ENCODE measurements at regions not wholly inside any gene's neighbourhood (a gene's known extent, or its start where the extent isn't known, plus 50 kb on each side); places are given as distances from the start of the nearest gene placed in this dataset.
"Not testable (repeated sequence)": the region's sequence is repeated elsewhere in the genome, so short reads cannot be mapped to it uniquely, and the experiment has no call there.

- TF ChIP-seq CTCF (IDR thresholded peaks at IDR 0.05 in 2 of 3, conservative IDR thresholded peaks at IDR 0.05 in 1 of 3; ENCODE audit: borderline replicate concordance in 1 of 3, insufficient read depth in 1 of 3, low read depth in 2 of 3, low read length in 2 of 3); JUND (IDR thresholded peaks at IDR 0.05); ZBTB33 (IDR thresholded peaks at IDR 0.05; ENCODE audit: extremely low read depth, insufficient replicate concordance, low read length); MAX (IDR thresholded peaks at IDR 0.05); RAD21 (IDR thresholded peaks at IDR 0.05; ENCODE audit: low read depth); POLR2A (IDR thresholded peaks at IDR 0.05; ENCODE audit: borderline replicate concordance, extremely low read depth, insufficient read depth, insufficient read length): not testable (repeated sequence)
These were observed 186.4 kb upstream of the OSBPL11 start for GRCh38 chr3:125781678-125782077.
